Endothelial cell (in vitro differentiated cells): ENCODE measurements at regions not wholly inside any gene's neighbourhood (a gene's known extent, or its start where the extent isn't known, plus 50 kb on each side); places are given as distances from the start of the nearest gene placed in this dataset.

Experiments used
- DNase-seq: peaks from one replicate; pipeline ENCODE4 v3.0.0; 2021; ENCODE audit warnings: low spot score
- H3K27ac Mint-ChIP-seq: one replicate; pipeline ENCODE4 v1.8.0; 2021; ENCODE audit warnings: mixed read lengths, inconsistent platforms; ENCODE audit not compliant: unreplicated experiment
- H3K27me3 Mint-ChIP-seq: one replicate; pipeline ENCODE4 v1.8.0; 2021; ENCODE audit warnings: mild to moderate bottlenecking, moderate library complexity, mixed read lengths, inconsistent platforms; ENCODE audit not compliant: unreplicated experiment
- H3K36me3 Mint-ChIP-seq: one replicate; pipeline ENCODE4 v1.8.0; 2021; ENCODE audit warnings: mild to moderate bottlenecking, low read depth, mixed read lengths, inconsistent platforms; ENCODE audit not compliant: unreplicated experiment
- H3K4me1 Mint-ChIP-seq: one replicate; pipeline ENCODE4 v1.8.0; 2021; ENCODE audit warnings: mild to moderate bottlenecking, mixed read lengths, inconsistent platforms; ENCODE audit not compliant: unreplicated experiment
- H3K4me3 Mint-ChIP-seq: one replicate; pipeline ENCODE4 v1.8.0; 2021; ENCODE audit warnings: mild to moderate bottlenecking, mixed read lengths, inconsistent platforms; ENCODE audit not compliant: unreplicated experiment
- H3K9me3 Mint-ChIP-seq: one replicate; pipeline ENCODE4 v1.8.0; 2021; ENCODE audit warnings: mixed read lengths, inconsistent platforms; ENCODE audit not compliant: unreplicated experiment
- CTCF ChIP-seq: fragments of 200-600 bp; sonication (generic); IDR thresholded peaks from one replicate; pipeline ENCODE4 v1.5.0; 2021; ENCODE audit warnings: antibody characterized with exemption; ENCODE audit not compliant: unreplicated experiment

- no peak for DNase-seq
- H3K36me3 Mint-ChIP-seq = no peaks in the 10 kb centered on the region
- no peak overlapping the region for H3K27ac Mint-ChIP-seq
- no peaks in the 10 kb centered on the region for H3K9me3 Mint-ChIP-seq
- H3K4me1 Mint-ChIP-seq = no peaks in the 10 kb centered on the region
- H3K4me3 Mint-ChIP-seq = no peak overlapping the region
- no peaks in the 10 kb centered on the region for H3K27me3 Mint-ChIP-seq
- no peak for TF ChIP-seq CTCF
Observed at GRCh38 chr16:10321407-10322387, 64.2 kb upstream of the ATF7IP2 start.

- no peak overlapping the region for H3K27ac Mint-ChIP-seq
- H3K36me3 Mint-ChIP-seq = no peaks in the 10 kb centered on the region
- TF ChIP-seq CTCF = no peak
- no peak overlapping the region for H3K4me3 Mint-ChIP-seq
- DNase-seq = no peak
- no peaks in the 10 kb centered on the region for H3K27me3 Mint-ChIP-seq
- no peaks in the 10 kb centered on the region for H3K4me1 Mint-ChIP-seq
- peaks cover 4% of the 10 kb centered on the region for H3K9me3 Mint-ChIP-seq
Observed at GRCh38 chr16:10322723-10323527, 62.9 kb upstream of the ATF7IP2 start.

GRCh38 chr16:10323528-10323869, 62.4 kb upstream of the ATF7IP2 start:
- Mint-ChIP-seq H3K4me1 (no peaks in the 10 kb centered on the region), H3K27me3 (no peaks in the 10 kb centered on the region), H3K4me3 (no peak overlapping the region), H3K9me3 (peaks cover 4% of the 10 kb centered on the region), H3K36me3 (no peaks in the 10 kb centered on the region), H3K27ac (no peak overlapping the region)
- DNase-seq = no peak
- no peak for TF ChIP-seq CTCF

GRCh38 chr16:10324210-10324609, 61.7 kb upstream of the ATF7IP2 start:
- no peak for TF ChIP-seq CTCF

More at GRCh38 chr16:10324210-10324609, 61.7 kb upstream of the ATF7IP2 start:
- no peaks in the 10 kb centered on the region for H3K36me3 Mint-ChIP-seq
- no peak overlapping the region for H3K4me3 Mint-ChIP-seq
- DNase-seq = no peak
- no peaks in the 10 kb centered on the region for H3K27me3 Mint-ChIP-seq
- H3K4me1 Mint-ChIP-seq = no peaks in the 10 kb centered on the region
- no peak overlapping the region for H3K27ac Mint-ChIP-seq
- peaks cover 4% of the 10 kb centered on the region for H3K9me3 Mint-ChIP-seq
